ENCODE measurements at regions not wholly inside any gene's neighbourhood (a gene's known extent, or its start where the extent isn't known, plus 50 kb on each side); places are given as distances from the start of the nearest gene placed in this dataset.

DNA sequence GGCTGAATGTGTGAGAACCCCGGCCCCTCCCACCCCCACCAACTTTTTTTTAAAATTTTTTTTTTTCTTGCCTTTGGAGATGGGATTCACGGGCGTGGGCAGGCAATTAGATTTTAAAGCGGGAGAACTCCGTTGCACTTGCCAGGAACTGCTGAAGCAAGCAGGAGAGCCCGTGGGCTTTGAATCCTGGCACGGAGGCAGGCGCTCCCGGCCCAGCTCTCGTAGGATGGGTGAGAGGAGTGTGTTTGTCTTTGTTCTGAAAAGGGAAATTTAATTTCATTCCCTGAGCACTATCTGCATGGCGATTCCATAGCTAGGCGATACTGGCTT, 54.3 kb upstream of the BOD1 start:
- no peak for TF ChIP-seq SIN3A (conservative IDR thresholded peaks at IDR 0.05 in 1 of 2, IDR thresholded peaks at IDR 0.05 in 1 of 2; ENCODE audit: low read depth in 1 of 2, low read length in 2 of 2)
- peak overlapping the region; percentile 71; the same call in 1 of the 2 replicates for H3K27ac ChIP-seq (ENCODE audit: low read depth, low read length)
- peak overlapping the region; percentile 37 for H3K4ac ChIP-seq (replicated peaks; ENCODE audit: insufficient read length, low read depth, low read length)
- peak overlapping the region; percentile 97; the same call in 1 of the 2 replicates for H2BK5ac ChIP-seq (ENCODE audit: low read depth, low read length)
- H2BK20ac ChIP-seq (ENCODE audit: low read length): peak overlapping the region; percentile 94
- H3K4me3 ChIP-seq (ENCODE audit: extremely low read depth in 1 of 4, insufficient read depth in 2 of 4, low read depth in 3 of 4, low read length in 4 of 4): peak overlapping the region in 1 of 4 experiments; percentile 17; a peak in 1 of 8 replicates
- ChIA-PET CTCF (ENCODE audit: partially characterized antibody) (interaction anchor here (0.7 to 1.9 kb wide), 6 partner anchors 15 to 302 kb away, joined by 3 to 5 read pairs (median 4); no protein-coding TSS in a partner anchor), POLR2A (ENCODE audit: partially characterized antibody) (interaction anchor here (0.8 to 3.2 kb wide), 9 partner anchors 15 to 302 kb away, joined by 3 to 8 read pairs (median 4); no protein-coding TSS in a partner anchor)
- no peak for DNase-seq (ENCODE audit: low read depth in 1 of 2, low spot score in 2 of 2)
- peak overlapping the region; percentile 58; the same call in 1 of the 2 replicates for H4K8ac ChIP-seq (ENCODE audit: extremely low read depth, insufficient read depth, low read length)
- peak overlapping the region; percentile 94 for H2AK5ac ChIP-seq (ENCODE audit: low read depth, low read length)
- no peak overlapping the region for H2AFZ ChIP-seq (ENCODE audit: low read length)
- H3K56ac ChIP-seq (replicated peaks; ENCODE audit: insufficient read length, low read depth, low read length): no peak overlapping the region
- no peaks in the 10 kb centered on the region for H3K27me3 ChIP-seq (replicated peaks in 1 of 4; ENCODE audit: control insufficient read depth in 3 of 4, extremely low read depth in 1 of 4, insufficient read depth in 3 of 4, low read length in 3 of 4)
- H4K5ac ChIP-seq (ENCODE audit: insufficient read length, low read depth, low read length): peak overlapping the region; percentile 71
- H3K9ac ChIP-seq (replicated peaks in 1 of 4; ENCODE audit: extremely low read depth in 1 of 4, low read depth in 3 of 4, low read length in 3 of 4): no peak overlapping the region
- peaks cover 19 to 27% of the 10 kb centered on the region in 2 experiments for H3K9me3 ChIP-seq (ENCODE audit: insufficient read depth in 2 of 2, low read depth in 1 of 2, low read length in 1 of 2)
- 44% methylated on average over 12 of the region's 12 CpGs; no CpG with 5 or more reads in 1 of the 2 experiments for WGBS, 2 experiments (ENCODE audit: extremely low coverage in 1 of 2, insufficient coverage in 1 of 2, insufficient read length in 1 of 2, insufficient replicate concordance in 2 of 2, low coverage in 1 of 2, low lambda C conversion rate in 2 of 2, missing lambda C conversion rate in 1 of 2)
- FAIRE-seq: no peak
- no peak overlapping the region for H2BK15ac ChIP-seq (ENCODE audit: low read length)
- no peaks in the 10 kb centered on the region for H4K20me1 ChIP-seq (replicated peaks in 1 of 2; ENCODE audit: control insufficient read depth in 1 of 2, insufficient read depth in 2 of 2, low read length in 2 of 2)
- peak overlapping the region; percentile 82 for H2BK12ac ChIP-seq (ENCODE audit: low read depth, low read length)
- peaks cover 0 to 4% (median 0%) of the 10 kb centered on the region in 4 experiments; a peak in 1 of 8 replicates for H3K36me3 ChIP-seq (ENCODE audit: control insufficient read depth in 2 of 4, insufficient read depth in 4 of 4, low read length in 3 of 4)
- no peaks in the 10 kb centered on the region for H3K79me2 ChIP-seq (ENCODE audit: control insufficient read depth in 1 of 2, insufficient read depth in 2 of 2, low read length in 2 of 2)
- H3K14ac ChIP-seq (ENCODE audit: insufficient read length): no peak overlapping the region
- peak overlapping the region; percentile 98 for H3K18ac ChIP-seq (ENCODE audit: extremely low read depth, low read length)
- H3K4me2 ChIP-seq (ENCODE audit: insufficient read depth in 1 of 2, low read depth in 2 of 2, low read length in 2 of 2): peak overlapping the region in 1 of 2 experiments; percentile 35; a peak in 2 of 4 replicates
- peaks cover 5 to 16% (median 8%) of the 10 kb centered on the region in 4 experiments; a peak in 5 of 7 replicates for H3K4me1 ChIP-seq (replicated peaks in 1 of 4; ENCODE audit: control insufficient read depth in 3 of 4, insufficient read depth in 4 of 4, low read length in 3 of 4)
- no peaks in the 10 kb centered on the region for H3K79me1 ChIP-seq (ENCODE audit: low read depth, low read length)
- peaks cover 3% of the 10 kb centered on the region; the same call in 1 of the 2 replicates for H3K23me2 ChIP-seq (ENCODE audit: low read depth, low read length)
- peak overlapping the region; percentile 98 for H4K91ac ChIP-seq (replicated peaks; ENCODE audit: insufficient read length, low read length)
- H3K23ac ChIP-seq (ENCODE audit: insufficient read length): no peak overlapping the region
- peak overlapping the region; percentile 75 for H2BK120ac ChIP-seq (replicated peaks; ENCODE audit: low read depth, low read length)
